Adrenal gland (tissue), 5 donors: ENCODE measurements at regions not wholly inside any gene's neighbourhood (a gene's known extent, or its start where the extent isn't known, plus 50 kb on each side); places are given as distances from the start of the nearest gene placed in this dataset.

Source experiments
- CTCF ChIP-seq, 6 experiments: fragments of 450-650 bp in 4 of 6; fragments of 200-600 bp in 2 of 6; sonication (generic) in 1 of 6; IDR thresholded peaks; 1 replicate in 5 of 6; 2 replicates in 1 of 6; pipeline versions ENCODE4 v1.5.1 to v1.8.0; 2016 to 2021; ENCODE audit warnings: antibody characterized with exemption in 6 of 6, mild to moderate bottlenecking in 2 of 6, moderate library complexity in 1 of 6
- POLR2A ChIP-seq, 2 donors: fragments of 450-650 bp; IDR thresholded peaks; one replicate each; pipeline ENCODE4 v1.6.1; 2017; ENCODE audit warnings: antibody characterized with exemption in 2 of 2, mild to moderate bottlenecking in 2 of 2, moderate library complexity in 1 of 2
- donor health status: DM: no; HTN: no; CAD: no.

DNA sequence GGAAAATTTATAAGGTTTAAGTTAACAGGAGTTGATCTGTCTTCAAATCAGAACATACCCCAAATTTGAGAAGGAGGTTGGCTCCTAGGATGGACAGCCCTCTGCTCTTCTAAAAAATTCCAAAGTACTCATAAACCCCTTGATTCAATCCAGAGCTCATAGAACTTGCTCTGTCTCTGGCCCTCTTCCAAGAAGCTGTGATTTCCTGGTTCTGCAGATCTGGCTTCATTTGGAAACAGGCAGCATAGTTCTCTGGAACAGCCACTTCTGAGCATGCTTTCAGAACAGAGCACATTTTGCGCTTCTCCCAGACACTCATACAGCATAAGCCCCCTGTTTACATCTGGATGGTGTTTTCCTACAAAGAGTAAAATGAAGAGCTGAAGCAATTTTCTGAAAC, 96.7 kb downstream of the KBTBD8 start:
- TF ChIP-seq POLR2A (IDR thresholded peaks at IDR 0.05) (no peak), CTCF (IDR thresholded peaks at IDR 0.05) (no peak)
